ENCODE measurements at regions not wholly inside any gene's neighbourhood (a gene's known extent, or its start where the extent isn't known, plus 50 kb on each side); places are given as distances from the start of the nearest gene placed in this dataset.
A peak's percentile ranks its signal among the peaks of the same experiment; 100 is the strongest.

DNA sequence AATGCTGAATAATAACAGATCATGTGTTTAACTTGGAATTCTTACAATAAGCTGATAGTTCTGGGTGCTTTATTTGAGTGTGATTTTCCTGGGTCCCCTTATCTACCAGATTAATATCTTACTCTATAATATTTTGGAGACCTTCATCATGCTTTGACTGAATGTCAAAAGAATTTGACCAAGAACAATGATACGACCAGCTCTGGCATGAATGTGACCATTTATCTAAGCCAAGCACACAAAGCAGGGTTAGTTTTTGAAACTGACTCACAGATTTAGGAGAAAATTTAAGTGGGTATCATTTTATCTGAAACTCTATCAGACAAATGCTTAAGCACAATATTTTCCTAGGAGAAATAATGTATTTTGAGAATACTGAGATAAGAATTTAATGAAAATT, 677.0 kb downstream of the NYAP2 start:
- no peak for ATAC-seq

DNA sequence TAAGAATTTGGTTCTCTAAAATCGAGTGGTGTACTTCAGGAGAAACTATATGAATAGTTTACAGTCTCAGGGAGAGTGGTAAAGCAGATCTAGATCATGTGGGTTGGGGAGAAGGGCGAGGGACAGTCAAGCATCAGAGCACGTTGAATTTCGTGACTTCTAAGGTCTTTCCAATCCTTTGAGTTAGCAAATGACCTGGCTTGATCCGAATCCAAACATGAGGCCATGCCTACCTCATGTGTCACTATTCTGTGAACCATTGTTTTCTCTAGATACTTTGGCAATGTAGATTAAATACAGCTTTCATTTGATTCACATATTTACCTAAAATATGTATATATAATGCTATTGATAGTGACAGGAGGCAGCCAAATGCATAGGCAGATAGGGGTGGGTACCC, 674.9 kb downstream of the NYAP2 start:
- peak; percentile 58 for ATAC-seq

DNA sequence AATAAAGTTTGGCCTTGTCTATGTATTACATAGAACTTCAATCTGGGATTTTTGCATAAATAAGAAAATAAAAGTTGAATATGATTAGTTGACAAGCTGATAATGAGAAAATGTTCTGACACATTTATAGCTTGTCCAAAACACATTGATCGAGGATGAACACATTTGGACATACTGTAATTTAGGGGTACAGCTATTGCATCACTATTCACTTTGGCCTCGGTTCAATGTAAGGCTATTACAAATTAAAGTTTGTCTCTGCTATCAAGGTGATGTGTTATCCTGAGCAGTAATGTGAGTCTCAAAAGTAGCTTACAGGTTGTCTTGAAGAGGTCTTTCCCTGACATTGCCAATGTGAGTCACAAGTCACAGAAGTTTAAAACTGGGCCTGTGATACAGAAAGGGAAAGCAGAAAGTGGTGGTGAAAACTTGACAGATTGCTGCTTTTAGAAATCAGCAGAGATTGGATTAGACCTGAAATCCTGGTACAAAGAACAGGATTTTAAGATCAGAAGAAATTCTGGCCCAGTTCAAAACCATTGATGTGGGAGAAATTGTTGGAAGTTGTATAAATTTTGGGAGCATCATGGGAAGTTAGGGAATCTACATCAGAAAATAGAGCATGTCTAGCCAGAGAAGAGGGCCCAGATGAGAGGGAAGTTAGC, 674.1 kb downstream of the NYAP2 start:
- ATAC-seq: no peak

DNA sequence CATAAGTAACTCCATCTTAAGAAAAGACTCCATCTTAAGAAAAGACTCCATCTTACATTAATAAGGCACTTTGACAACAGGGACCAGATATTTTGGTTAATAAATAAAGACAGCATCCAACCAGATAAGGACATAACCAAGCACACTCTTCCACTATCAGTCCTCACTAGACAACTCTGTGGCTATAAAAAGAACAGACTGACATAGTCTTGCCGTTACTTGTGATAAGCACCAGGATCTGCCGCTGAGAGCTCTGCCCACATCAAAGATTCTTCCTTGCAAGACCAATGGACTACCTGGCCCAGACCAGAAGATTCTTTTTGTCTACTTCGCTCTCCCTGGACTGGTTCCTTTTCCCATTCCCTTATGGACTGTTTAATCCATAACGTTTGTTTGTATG, 667.4 kb downstream of the NYAP2 start:
- no peak for ATAC-seq

DNA sequence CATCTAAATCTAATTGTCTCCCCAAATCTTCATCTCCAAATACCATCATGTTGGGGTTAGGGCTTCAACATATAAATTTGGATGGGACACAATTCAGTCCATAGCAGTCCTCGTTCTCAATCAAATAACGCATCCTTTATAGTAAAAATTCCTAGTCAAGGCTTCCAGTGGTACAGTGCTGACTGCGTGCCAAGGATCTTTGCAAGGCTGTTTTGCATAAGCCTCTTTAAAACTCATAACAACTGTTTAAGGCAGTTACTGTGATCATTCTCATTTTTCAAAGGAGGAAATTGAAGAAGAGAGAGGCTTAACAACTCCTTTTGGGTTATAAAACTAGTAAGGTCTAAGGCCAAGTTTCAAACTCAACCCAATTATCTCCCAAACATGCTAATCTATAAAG, 666.9 kb downstream of the NYAP2 start:
- no peak for ATAC-seq

DNA sequence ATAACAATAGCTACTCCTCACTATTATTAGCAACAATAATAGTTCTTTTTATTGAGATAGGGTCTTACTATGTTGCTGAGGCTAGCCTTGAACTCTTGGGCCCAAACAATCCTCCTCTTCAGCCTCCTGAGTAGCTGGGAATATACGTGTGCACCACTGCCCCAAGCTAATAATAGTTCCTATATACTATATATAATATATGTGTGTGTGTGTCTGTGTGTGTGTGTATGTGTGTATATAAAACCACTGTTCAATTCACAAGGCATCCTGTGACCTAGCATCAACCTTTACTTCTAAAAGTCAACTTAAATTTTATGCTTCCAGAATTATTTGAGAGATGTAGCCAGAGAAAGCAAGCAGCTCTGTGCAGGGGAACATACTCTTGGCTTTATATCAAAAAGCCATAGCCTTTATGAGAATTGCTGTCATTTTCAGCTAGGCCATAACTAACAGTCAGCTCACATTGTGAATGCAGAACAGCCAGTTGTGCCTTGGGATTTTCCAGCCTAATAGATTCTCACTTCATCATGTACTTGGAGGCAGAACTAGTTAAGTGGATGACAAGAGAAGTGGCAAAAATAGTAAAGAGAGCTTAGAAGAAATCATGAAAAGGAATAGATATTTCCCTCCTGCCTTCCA, 665.5 kb downstream of the NYAP2 start:
- no peak for ATAC-seq

DNA sequence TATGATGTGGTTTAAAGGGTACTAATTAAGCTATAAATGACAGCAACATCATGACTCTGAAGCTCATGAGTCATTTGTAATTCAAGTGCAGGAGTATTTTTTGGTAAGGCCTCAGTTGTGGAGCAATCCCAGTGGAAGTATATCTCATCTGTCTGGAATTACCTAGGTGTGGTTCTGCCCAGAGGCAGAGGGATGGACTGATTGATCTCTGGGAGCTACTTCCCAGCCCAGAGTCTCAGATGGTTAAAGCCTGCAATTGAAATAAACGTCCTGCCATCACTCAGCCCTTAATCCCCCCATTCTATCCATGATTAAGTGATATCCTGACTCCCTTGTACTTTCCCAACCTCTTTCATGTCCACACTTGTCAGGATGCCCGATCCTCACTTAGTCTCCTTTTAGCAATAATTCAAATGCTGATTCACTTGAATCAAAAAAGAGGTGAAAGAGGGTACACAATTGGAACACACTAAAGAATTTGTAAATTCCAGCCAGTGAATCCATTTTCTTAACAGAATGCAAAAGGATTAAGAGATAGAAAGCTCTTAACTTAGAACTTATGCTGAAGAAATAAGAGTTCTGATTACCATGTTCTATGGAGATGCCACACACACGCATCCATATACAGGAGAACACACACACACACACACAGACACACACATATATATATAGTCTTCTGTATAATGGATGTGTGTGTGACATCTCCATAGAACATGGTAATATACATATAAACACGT, 664.4 kb downstream of the NYAP2 start:
- ATAC-seq: peak; percentile 97

DNA sequence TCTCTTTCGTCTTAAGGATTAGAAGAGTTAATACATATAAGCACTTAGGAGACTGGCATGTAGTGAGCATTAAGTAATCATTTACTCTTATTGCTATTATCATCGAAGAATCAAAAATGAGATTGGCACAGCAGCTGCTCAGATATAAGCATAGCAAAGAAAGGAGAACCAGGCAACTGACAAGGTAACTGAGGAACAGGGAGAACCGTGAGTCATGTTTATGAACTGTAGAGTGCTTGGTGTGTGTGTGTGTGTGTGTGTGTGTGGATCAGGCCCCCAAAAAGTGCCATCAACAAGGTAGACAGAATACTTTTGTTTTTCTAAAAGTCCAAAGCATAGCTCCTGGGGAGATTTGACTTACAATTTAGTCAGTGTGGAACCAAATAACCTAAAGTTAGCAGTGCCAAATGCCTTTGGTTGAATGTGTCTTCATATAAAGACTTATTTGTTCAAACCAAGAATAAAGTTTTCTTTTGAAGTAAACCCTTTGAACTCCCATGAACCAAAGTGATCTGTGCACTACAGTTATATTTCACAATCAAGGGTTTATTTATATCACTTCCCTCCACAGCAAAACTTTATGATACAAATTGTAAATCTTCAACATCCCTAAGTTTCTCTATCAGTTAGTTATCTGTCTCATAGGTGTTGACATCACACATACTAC, 660.6 kb downstream of the NYAP2 start:
- ATAC-seq: no peak

DNA sequence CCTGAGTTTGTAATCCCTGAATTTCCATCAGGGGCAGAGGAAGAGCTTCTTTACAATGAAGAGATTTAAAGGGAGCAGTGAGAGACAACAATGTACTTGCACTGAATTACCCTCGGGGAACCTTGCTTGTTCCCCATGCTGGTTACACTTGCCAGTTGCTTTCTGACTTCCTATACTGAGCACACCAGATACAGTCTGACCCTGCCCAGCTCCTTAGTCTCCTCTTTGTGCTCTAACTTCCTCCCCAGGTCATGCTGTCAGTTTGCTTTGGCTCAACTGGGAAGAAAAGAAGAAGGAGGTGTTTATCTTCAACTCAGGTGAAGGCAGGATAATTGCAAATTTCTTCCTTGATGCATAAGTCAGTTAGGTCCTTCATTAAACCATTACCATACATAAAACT, 658.4 kb downstream of the NYAP2 start:
- peak; percentile 68 for ATAC-seq

DNA sequence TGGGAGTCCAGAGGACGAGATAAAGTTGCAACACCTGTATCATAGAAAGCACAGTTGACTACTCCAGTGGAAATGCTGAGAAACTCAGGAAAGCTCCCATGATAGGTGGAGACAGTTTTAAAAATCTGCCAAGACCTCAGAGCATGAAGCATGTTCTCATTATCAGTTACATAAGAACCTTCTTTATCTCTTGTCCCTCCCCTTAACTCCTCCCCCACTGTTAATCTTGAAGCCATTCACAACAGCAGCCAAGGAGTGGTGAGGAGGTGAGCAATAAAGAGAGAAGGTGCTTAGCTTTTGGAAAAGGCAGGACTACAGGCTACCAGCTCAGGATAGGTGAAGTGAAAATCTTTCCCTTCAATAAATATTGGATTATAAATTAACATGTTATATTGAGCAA, 657.9 kb downstream of the NYAP2 start:
- ATAC-seq: no peak

DNA sequence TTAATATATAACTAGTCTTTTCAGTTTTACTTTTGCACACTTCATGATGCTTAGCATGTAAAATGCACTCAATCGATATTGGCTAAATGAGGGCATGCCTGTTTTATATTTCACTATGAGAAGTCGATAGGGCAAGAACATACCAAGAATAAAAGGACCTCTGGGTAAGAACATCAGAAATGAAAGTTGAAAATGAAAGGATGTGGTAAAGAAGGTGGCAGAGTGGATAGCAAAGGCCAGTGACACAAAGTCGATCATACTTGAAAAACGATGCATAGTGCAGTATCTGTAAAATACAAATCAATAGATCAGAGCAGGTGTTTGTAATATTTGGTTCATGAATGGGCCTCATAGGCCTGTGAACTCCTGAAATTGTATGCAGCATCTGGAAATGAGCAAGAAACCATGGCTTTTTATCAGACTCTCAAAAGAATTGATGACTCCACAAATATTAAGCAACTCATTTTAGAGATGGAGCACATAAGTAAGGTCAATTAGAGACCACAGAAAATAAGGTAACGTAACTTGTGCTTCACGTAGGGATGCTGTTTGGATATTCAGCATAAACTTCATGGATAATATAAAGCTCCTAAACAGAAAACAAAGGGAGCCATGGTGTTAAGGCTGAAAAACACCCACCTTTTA, 653.4 kb downstream of the NYAP2 start:
- ATAC-seq: no peak

DNA sequence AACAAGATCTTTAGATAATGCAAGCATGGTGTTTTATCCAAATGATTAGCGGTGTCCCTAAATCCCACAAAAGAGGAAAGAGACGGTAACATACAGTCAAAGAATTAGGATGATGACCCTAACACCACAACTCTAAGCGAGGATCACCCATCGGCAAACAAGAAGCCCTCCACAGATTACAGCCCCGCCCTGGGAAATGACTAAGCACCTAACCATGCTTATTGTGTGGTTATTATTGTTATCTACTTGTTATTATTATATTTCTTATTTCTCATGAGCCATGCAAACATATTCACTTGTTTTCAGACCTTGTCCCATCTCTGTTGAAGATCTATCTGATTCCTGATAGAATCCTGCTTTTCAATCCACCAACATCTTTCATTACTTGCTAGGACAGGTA, 651.3 kb downstream of the NYAP2 start:
- ATAC-seq: no peak

DNA sequence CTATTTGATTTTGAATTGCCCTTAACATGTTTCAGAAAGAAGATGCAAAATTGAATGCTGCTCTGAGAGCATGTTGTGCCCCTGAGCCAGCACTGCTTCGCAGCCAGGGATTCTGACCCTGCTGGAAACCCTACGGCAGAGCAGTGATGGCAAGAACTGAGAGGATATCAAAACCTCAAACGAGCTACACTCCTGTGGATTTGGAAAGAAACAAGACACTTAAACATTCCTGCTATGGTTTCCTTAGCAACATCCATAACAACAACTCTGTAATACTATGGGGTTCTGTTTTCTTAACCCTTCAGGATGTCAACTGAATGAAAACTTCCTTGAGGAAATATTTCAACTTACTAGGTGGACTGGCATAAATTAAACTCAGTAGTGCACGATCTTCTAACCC, 649.1 kb downstream of the NYAP2 start:
- no peak for ATAC-seq

DNA sequence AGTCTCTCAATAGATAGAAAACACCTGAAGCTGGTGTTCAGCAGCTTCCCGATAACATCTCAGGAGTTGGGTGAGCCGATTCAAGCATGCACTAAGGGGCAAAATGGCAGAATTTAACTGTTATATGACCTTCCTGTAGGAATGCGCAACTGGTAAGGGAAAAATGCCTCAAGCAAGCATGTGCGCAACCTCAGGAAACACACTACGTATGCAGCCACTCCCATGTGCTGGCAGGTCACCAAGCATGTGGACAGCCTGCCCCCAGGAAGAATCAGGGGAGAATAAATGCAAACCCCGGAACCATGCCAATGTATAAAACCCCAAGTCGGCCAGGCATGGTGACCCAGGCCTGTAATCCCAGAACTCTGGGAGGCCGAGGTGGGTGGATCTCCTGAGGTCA, 645.6 kb downstream of the NYAP2 start:
- no peak for ATAC-seq

DNA sequence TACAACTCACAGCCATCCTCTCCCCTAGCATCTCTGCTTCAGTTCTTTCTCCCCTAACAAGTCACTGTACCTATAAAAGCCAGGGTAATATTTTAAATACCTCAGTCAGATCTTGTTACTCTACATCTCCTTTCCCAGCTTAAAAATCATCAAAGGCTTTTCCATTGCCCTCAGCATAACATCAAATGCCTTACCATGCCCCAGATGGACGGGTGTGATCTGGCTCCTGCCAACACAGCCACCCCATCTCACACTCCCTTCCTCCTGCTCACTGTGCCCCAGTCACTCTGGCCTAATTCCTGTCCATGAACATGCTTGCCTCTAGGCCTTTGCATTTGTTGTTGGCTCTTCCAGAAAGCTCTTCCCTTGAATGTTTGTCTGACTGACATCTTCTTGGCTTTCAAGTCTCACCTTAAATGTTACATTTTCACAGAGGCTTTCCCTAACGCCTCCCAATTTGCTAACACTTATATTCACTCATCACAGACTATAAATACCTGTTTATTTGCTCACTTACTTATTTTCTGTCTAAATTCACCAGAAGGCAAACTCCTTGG, 640.9 kb downstream of the NYAP2 start:
- ATAC-seq: no peak

DNA sequence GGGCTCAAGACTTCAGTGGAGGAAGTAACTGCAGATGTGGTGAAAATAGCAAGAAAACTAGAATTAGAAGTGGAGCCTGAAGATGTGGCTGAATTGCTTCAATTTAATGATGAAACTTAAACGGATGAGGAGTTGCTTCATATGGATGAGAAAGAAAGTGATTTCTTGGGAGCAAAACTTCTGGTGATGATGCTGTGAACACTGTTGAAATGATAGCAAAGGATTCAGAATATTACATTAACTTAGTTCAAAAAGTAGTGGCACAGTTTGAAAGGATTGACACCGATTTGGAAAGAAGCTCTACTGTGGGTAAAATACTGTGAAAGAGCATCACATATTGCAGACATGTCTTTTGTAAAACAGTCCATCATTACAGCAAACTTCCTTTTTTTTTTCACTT, 638.0 kb downstream of the NYAP2 start:
- no peak for ATAC-seq

DNA sequence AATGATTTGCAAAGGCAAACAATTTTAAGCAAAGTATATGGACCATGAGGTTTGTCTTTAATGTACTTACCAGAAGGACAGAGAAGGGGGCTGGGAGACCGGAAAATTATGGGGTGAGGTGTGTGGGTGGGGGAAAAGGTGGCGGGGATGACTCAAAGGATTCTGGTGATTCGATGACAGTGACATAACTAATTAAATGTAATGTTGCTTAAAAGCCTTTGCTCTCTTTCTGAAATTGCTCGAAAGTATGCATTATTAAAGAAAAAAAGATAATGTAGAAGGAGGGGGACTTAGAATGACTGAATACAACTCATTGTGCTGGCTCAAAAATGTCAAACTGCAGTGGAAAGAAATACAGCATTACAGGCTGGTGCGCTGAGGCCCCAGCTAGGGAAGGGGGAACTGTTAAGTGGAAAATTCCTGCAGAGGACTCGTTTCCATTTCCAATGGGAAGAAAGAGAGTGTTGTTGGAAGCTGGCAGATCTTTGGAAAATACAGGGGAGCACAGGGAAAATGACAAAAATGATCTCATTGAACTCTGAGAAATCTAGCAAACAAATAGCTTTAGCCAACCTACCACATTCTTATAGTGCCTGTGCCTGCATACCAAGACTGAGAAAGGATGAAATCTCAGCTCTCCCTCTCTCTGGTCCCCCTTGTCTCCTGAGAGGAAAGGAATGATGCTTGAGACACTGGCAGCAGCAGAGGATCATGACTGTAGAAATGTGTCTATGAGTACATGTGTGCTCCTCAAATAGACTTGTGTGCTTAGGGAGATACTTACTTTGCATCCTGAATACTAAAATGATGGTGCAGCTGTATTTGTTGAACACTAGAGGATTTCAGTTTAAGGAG, 632.4 kb downstream of the NYAP2 start:
- no peak for ATAC-seq

DNA sequence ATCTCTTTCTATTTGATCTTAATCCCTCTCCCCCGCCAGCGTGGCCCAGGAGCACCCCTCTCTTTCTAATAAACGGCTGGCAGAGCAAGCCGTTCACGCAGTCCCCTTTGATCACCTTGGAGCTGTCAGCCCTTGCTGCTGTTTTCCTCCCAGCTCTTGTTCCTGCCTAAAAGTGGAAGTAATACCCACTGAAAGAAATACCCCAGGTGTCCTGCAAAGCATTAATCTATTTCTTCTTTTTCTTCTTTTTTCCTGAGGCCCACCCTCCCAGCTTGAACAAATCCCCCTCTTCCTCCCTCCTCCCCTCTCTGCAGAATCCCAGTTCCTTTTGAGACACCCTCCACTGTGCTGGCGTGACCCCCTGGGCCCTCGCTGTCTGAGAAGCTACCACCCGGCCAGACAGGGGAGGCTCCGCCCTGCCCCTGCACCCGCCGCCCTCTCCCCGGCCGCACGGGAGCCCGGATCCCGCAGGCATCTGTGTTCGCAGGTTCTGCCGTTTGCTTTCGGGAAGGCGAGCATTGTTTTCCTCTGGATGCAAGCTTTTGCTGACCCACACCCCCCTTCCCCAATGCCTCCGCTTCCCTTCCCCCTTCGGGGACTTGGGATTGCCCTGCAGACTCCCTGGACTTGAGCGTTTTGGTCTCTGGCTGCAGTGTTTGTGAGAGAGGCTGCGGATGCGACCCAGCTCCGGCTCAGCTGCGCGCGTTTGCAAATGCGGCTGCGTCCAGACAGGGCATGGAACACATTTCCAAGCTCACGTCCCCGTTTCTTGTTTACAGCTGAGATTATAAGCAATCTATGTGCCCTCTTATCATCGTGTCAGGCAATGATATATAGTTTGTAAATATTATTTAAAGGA, 631.5 kb downstream of the NYAP2 start:
- ATAC-seq: peak; percentile 69

DNA sequence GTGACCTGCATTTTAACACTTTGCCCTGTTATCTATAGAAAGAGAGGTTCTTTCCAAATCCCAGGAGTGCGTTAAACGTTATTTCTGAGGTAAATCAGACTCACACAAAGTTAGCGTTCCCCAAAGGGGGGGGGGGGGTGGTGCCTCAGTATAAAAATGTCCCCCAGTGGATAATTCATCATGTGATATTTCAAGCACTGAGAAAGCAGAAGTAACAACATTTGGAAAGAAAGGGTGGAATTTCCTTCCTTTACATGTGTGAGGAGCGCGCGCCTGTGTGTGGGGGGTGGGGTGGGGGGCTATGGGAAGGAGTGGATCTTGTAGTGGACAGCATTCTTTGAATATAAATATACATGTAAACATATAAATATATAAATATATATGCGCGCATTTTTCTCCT, 630.9 kb downstream of the NYAP2 start:
- ATAC-seq: no peak

DNA sequence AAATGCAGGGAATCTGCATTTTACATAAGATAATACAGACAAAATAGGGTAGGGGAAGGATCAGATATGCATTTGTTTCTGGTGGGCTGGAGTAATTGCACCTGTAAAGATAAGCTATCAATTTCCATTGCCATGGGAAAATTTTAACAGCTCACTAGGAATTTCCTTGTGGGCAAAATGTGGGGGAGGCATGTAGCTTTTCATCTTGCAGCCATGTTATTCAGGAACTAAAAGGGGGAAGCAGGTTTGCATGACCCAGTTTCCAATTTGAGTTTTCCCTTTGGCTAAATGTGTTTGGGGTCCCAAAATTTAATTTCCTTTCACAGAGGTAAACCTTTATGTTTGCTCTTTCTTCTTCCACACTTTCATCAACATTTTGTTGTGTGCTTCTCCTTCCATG, 624.4 kb downstream of the NYAP2 start:
- no peak for ATAC-seq

DNA sequence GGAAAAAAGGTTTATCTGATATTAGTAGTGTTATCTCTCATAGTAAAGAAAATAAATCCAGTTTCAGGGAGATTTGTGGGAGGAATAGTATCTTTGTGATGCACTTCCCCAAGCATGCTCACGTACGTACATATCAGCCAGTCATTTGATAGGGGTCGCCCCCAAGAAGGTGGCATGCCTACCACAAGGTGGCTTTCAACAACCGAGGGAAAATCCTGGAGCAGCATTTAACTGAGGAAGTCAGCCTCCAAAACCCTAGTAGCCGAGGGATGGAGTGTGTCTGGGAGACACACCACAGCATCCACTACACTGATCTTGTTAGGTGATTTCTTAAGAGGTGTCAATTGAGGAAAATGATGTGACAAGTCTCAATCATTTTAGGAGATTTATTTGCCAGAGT, 623.9 kb downstream of the NYAP2 start:
- ATAC-seq: no peak

Data from esophagus mucosa (tissue), 1 donor.